PC-3 (cell line): ENCODE measurements at regions not wholly inside any gene's neighbourhood (a gene's known extent, or its start where the extent isn't known, plus 50 kb on each side); places are given as distances from the start of the nearest gene placed in this dataset.

Experiments
- EZH2 ChIP-seq: fragments of 300-600 bp; sonication (generic); IDR thresholded peaks from one replicate; pipeline ENCODE4 v1.6.1; 2017; ENCODE audit warnings: antibody characterized with exemption, mild to moderate bottlenecking, low read length; ENCODE audit not compliant: unreplicated experiment
- EZH2phosphoT487 ChIP-seq: fragments of 300-600 bp; sonication (generic); IDR thresholded peaks from 2 replicates; pipeline ENCODE4 v1.6.1; 2018; ENCODE audit warnings: mild to moderate bottlenecking, antibody characterized with exemption, low read length, borderline replicate concordance
- TF ChIP-seq, protein P1 (sequence below): fragments of 300-600 bp; sonication (generic); conservative IDR thresholded peaks from 2 replicates; pipeline ENCODE4 v1.5.1; 2017; ENCODE audit warnings: antibody characterized with exemption, low read depth, mild to moderate bottlenecking, low read length

DNA sequence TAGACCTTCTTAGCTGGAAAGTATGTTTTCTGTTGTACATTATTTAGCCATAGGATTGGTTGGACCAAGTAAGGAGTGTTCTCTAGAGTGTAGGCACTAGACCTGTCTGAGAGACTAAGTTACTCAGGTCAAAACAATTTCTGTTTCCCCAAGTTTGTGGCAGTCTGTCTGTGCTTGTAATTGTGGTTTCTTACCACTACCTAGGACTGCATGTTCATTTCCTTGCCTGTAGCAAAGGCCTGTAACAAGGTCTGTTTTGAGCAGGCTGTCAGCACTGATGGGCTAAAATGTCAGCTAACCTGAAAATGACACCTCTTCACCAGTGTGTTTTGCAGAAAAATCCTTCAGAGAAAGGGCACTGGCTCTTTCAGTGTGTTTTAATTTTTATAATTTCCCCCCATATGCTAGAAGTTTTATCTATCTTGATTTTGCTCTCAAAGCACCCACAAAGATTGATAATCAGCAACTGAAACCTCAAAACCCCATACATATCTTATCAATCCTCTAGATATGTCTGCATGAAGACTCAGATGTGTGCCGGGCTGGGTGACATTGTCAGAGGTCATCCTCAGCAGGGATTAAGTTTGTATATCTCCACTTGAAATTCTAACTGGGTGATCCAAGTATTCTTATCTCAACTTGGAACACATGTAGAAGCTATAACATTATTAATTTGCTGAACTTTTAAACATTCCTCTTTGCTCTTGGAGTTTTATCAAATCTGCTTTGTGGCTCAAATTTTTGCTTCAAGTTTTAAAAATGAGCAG is 50.7 kb upstream of the ST6GALNAC3 start:
- TF ChIP-seq, protein P1, sequence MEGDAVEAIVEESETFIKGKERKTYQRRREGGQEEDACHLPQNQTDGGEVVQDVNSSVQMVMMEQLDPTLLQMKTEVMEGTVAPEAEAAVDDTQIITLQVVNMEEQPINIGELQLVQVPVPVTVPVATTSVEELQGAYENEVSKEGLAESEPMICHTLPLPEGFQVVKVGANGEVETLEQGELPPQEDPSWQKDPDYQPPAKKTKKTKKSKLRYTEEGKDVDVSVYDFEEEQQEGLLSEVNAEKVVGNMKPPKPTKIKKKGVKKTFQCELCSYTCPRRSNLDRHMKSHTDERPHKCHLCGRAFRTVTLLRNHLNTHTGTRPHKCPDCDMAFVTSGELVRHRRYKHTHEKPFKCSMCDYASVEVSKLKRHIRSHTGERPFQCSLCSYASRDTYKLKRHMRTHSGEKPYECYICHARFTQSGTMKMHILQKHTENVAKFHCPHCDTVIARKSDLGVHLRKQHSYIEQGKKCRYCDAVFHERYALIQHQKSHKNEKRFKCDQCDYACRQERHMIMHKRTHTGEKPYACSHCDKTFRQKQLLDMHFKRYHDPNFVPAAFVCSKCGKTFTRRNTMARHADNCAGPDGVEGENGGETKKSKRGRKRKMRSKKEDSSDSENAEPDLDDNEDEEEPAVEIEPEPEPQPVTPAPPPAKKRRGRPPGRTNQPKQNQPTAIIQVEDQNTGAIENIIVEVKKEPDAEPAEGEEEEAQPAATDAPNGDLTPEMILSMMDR: no peak
- TF ChIP-seq EZH2 (no peak), EZH2phosphoT487 (no peak)
